ENCODE measurements at regions not wholly inside any gene's neighbourhood (a gene's known extent, or its start where the extent isn't known, plus 50 kb on each side); places are given as distances from the start of the nearest gene placed in this dataset.

DNA sequence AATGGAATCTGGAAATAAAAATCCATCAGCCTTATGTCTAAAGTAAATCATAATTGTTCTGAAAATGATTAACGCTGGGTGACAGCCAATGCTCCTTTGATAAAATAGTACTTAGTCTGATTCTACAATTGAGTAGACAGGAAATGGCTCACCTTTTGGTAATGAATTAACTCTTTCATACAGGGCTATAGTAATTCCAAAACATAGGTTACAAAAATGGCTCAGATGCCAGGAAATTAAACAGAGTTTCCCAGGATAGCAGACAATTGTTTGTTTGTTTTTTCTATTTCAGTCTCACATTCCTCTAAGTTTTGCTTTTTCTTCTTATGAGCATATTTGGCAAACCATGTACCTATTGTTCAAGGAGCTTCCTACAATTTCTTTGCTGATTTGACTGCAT, 257.2 kb upstream of the EPHA7 start:
- no peaks in the 10 kb centered on the region for H3K27me3 ChIP-seq (ENCODE audit: control insufficient read depth in 4 of 4, insufficient read depth in 4 of 4, low read length in 3 of 4)
- no peaks in the 10 kb centered on the region for H3K36me3 ChIP-seq (ENCODE audit: control insufficient read depth in 4 of 4, insufficient read depth in 3 of 4, low read depth in 1 of 4, low read length in 3 of 4)
- WGBS, result 84% methylated on average over 1 of the region's 1 CpG
- no peak overlapping the region for H3K9ac ChIP-seq (ENCODE audit: low read depth in 1 of 2, low read length in 2 of 2)
- H3K4me1 ChIP-seq (ENCODE audit: control insufficient read depth in 4 of 4, insufficient read depth in 4 of 4, low read length in 3 of 4), result no peaks in the 10 kb centered on the region
- TF ChIP-seq, protein P1, sequence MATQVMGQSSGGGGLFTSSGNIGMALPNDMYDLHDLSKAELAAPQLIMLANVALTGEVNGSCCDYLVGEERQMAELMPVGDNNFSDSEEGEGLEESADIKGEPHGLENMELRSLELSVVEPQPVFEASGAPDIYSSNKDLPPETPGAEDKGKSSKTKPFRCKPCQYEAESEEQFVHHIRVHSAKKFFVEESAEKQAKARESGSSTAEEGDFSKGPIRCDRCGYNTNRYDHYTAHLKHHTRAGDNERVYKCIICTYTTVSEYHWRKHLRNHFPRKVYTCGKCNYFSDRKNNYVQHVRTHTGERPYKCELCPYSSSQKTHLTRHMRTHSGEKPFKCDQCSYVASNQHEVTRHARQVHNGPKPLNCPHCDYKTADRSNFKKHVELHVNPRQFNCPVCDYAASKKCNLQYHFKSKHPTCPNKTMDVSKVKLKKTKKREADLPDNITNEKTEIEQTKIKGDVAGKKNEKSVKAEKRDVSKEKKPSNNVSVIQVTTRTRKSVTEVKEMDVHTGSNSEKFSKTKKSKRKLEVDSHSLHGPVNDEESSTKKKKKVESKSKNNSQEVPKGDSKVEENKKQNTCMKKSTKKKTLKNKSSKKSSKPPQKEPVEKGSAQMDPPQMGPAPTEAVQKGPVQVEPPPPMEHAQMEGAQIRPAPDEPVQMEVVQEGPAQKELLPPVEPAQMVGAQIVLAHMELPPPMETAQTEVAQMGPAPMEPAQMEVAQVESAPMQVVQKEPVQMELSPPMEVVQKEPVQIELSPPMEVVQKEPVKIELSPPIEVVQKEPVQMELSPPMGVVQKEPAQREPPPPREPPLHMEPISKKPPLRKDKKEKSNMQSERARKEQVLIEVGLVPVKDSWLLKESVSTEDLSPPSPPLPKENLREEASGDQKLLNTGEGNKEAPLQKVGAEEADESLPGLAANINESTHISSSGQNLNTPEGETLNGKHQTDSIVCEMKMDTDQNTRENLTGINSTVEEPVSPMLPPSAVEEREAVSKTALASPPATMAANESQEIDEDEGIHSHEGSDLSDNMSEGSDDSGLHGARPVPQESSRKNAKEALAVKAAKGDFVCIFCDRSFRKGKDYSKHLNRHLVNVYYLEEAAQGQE (IDR thresholded peaks at IDR 0.05), result no peak
- TF ChIP-seq, protein P2, sequence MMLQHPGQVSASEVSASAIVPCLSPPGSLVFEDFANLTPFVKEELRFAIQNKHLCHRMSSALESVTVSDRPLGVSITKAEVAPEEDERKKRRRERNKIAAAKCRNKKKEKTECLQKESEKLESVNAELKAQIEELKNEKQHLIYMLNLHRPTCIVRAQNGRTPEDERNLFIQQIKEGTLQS (IDR thresholded peaks at IDR 0.05), result no peak
- TF ChIP-seq SP1 (IDR thresholded peaks at IDR 0.05), result no peak
- no peak for TF ChIP-seq TAF1 (conservative IDR thresholded peaks at IDR 0.05)
- no peak for TF ChIP-seq EGR1 (IDR thresholded peaks at IDR 0.05; ENCODE audit: low read depth in 2 of 2)
- TF ChIP-seq JUND (IDR thresholded peaks at IDR 0.05), result no peak
- TF ChIP-seq, protein P3, sequence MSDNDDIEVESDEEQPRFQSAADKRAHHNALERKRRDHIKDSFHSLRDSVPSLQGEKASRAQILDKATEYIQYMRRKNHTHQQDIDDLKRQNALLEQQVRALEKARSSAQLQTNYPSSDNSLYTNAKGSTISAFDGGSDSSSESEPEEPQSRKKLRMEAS (IDR thresholded peaks at IDR 0.05), result no peak
- no peak for TF ChIP-seq RAD21 (IDR thresholded peaks at IDR 0.05)
- no peak overlapping the region for H3K27ac ChIP-seq (ENCODE audit: low read depth in 1 of 2, low read length in 2 of 2)
- H3K4me3 ChIP-seq (ENCODE audit: low read depth in 1 of 3, low read length in 3 of 3), result no peak overlapping the region
- H3K9me3 ChIP-seq (ENCODE audit: control insufficient read depth in 4 of 4, low read length in 3 of 4), result no peaks in the 10 kb centered on the region
- DNase-seq (ENCODE audit: low spot score), result no peak

DNA sequence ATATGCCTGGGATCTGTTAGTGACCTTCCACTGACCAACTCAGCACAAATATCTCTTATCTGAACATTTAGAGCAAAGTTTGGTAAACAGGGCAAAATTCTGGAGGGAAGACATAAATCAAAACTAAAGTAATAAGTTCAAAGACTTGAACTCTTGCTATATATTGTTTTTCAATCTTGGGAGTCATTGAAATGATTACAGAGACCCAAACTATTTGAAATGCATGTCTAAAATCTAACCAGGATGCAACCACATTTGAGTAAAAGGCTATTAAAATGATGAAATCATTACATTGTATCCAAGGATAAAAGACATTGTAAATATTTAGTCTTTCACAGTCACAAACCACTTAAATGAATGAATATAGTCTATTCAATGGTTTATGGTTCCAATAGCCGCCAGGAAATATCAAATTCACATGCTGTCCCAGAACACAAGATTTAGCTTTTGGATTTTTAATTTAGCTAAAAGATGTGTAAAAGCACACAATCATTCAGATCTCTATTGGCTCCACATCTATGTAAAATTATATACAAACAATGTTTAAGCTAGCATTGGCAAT, 256.6 kb upstream of the EPHA7 start:
- no peak overlapping the region for H3K9ac ChIP-seq (ENCODE audit: low read depth in 1 of 2, low read length in 2 of 2)
- no peak overlapping the region for H3K4me3 ChIP-seq (ENCODE audit: low read depth in 1 of 3, low read length in 3 of 3)
- no peaks in the 10 kb centered on the region for H3K9me3 ChIP-seq (ENCODE audit: control insufficient read depth in 4 of 4, low read length in 3 of 4)
- TF ChIP-seq HNF4G (IDR thresholded peaks at IDR 0.05) (no peak), NR2F2 (IDR thresholded peaks at IDR 0.05) (no peak), FOXA1 (IDR thresholded peaks at IDR 0.05) (no peak), RXRA (IDR thresholded peaks at IDR 0.05) (no peak), GABPA (IDR thresholded peaks at IDR 0.05 in 1 of 2, conservative IDR thresholded peaks at IDR 0.05 in 1 of 2) (no peak), FOXA2 (IDR thresholded peaks at IDR 0.05) (no peak), HNF4A (conservative IDR thresholded peaks at IDR 0.05) (no peak), YY1 (IDR thresholded peaks at IDR 0.05) (no peak), JUND (IDR thresholded peaks at IDR 0.05) (no peak), TAF1 (conservative IDR thresholded peaks at IDR 0.05) (no peak), SP1 (IDR thresholded peaks at IDR 0.05) (no peak), RAD21 (IDR thresholded peaks at IDR 0.05) (no peak)
- TF ChIP-seq, protein P4, sequence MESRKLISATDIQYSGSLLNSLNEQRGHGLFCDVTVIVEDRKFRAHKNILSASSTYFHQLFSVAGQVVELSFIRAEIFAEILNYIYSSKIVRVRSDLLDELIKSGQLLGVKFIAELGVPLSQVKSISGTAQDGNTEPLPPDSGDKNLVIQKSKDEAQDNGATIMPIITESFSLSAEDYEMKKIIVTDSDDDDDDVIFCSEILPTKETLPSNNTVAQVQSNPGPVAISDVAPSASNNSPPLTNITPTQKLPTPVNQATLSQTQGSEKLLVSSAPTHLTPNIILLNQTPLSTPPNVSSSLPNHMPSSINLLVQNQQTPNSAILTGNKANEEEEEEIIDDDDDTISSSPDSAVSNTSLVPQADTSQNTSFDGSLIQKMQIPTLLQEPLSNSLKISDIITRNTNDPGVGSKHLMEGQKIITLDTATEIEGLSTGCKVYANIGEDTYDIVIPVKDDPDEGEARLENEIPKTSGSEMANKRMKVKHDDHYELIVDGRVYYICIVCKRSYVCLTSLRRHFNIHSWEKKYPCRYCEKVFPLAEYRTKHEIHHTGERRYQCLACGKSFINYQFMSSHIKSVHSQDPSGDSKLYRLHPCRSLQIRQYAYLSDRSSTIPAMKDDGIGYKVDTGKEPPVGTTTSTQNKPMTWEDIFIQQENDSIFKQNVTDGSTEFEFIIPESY (IDR thresholded peaks at IDR 0.05), result no peak
- TF ChIP-seq, protein P5, sequence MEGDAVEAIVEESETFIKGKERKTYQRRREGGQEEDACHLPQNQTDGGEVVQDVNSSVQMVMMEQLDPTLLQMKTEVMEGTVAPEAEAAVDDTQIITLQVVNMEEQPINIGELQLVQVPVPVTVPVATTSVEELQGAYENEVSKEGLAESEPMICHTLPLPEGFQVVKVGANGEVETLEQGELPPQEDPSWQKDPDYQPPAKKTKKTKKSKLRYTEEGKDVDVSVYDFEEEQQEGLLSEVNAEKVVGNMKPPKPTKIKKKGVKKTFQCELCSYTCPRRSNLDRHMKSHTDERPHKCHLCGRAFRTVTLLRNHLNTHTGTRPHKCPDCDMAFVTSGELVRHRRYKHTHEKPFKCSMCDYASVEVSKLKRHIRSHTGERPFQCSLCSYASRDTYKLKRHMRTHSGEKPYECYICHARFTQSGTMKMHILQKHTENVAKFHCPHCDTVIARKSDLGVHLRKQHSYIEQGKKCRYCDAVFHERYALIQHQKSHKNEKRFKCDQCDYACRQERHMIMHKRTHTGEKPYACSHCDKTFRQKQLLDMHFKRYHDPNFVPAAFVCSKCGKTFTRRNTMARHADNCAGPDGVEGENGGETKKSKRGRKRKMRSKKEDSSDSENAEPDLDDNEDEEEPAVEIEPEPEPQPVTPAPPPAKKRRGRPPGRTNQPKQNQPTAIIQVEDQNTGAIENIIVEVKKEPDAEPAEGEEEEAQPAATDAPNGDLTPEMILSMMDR (IDR thresholded peaks at IDR 0.05; ENCODE audit: low read depth, low read length, missing input control), result no peak
- TF ChIP-seq, protein P2 (IDR thresholded peaks at IDR 0.05), result no peak
- TF ChIP-seq, protein P3 (IDR thresholded peaks at IDR 0.05), result no peak
- TF ChIP-seq, protein P1 (IDR thresholded peaks at IDR 0.05), result no peak
- 72% methylated on average over 1 of the region's 1 CpG for WGBS
- no peak for DNase-seq (ENCODE audit: low spot score)
- H3K27me3 ChIP-seq (ENCODE audit: control insufficient read depth in 4 of 4, insufficient read depth in 4 of 4, low read length in 3 of 4), result no peaks in the 10 kb centered on the region
- no peaks in the 10 kb centered on the region for H3K36me3 ChIP-seq (ENCODE audit: control insufficient read depth in 4 of 4, insufficient read depth in 3 of 4, low read depth in 1 of 4, low read length in 3 of 4)
- H3K4me1 ChIP-seq (ENCODE audit: control insufficient read depth in 4 of 4, insufficient read depth in 4 of 4, low read length in 3 of 4), result no peaks in the 10 kb centered on the region
- no peak overlapping the region for H3K27ac ChIP-seq (ENCODE audit: low read depth in 1 of 2, low read length in 2 of 2)
